WI38 (cell line): ENCODE measurements at regions not wholly inside any gene's neighbourhood (a gene's known extent, or its start where the extent isn't known, plus 50 kb on each side); places are given as distances from the start of the nearest gene placed in this dataset.
"Not testable (repeated sequence)": the region's sequence is repeated elsewhere in the genome, so short reads cannot be mapped to it uniquely, and the experiment has no call there.

ENCODE experiments used
- H3K4me3 ChIP-seq: 2 replicates; pipeline ENCODE4 v1.5.1; 2011; ENCODE audit warnings: low read depth, mild to moderate bottlenecking, control low read depth, low read length
- CTCF ChIP-seq: IDR thresholded peaks from 2 replicates; pipeline ENCODE4 v1.5.1; 2012; ENCODE audit warnings: low read depth, mild to moderate bottlenecking, control low read depth, low read length

DNA sequence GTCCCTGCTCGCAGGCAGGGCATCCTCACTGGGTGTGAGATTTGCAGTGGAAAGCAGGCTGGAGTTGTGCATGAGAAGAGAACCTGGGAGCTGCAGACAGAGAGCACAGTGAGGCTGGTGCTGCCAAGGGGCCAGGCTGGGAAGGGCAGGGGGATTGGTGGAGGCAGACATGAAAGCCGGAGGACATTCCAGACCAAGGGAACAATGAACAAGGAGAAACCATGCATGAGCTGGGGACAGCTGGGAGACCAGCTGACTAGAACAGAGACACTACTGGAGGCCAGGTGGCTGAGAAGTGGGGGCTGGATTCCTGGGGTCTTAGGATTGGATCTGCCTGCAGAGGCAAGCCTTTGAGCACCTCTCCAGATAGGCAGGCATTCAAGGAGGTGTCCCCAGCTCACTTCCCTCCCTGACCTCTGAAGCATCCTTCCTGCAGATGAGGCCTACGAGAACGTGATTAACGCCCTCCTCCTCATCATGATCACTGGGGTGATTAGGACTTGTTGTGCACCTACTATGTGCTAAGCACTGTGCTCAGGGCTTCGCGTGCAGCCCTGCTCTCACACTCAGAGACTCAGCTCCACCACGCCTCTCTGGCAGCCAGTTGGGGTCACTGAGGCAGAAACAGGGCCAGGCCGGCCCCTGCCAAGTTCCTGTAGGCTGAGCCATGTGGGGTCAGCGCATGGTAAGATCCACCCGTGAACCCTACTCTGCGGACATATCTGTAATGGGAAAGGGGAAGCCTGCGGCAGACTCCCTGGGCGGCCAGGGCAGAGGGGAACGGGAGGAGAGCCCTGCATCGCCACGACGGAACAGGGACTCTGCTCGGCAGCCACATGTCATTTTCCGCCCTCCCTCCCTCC is 74.8 kb upstream of the SLC66A3 start:
- H3K4me3 ChIP-seq: no peak overlapping the region
- TF ChIP-seq CTCF: no peak

GRCh38 chr2:11082880-11083279 is 72.4 kb upstream of the SLC66A3 start:
- no peak for TF ChIP-seq CTCF
- no peak overlapping the region for H3K4me3 ChIP-seq

DNA sequence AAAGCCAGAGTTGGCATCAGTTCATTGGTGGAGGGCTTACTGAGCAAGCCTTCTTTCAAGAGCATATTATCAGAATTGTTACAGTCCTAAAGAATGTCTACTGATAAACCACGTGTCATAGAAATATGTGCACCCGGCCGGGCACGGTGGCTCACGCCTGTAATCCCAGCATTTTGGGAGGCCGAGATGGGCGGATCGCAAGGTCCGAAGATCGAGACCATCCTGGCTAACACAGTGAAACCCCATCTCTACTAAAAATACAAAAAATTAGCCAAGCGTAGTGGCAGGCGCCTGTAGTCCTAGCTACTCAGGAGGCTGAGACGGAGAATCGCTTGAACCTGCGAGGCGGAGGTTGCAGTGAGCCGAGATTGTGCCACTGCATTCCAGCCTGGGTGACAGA is 66.4 kb upstream of the SLC66A3 start:
- H3K4me3 ChIP-seq: not testable (repeated sequence)

DNA sequence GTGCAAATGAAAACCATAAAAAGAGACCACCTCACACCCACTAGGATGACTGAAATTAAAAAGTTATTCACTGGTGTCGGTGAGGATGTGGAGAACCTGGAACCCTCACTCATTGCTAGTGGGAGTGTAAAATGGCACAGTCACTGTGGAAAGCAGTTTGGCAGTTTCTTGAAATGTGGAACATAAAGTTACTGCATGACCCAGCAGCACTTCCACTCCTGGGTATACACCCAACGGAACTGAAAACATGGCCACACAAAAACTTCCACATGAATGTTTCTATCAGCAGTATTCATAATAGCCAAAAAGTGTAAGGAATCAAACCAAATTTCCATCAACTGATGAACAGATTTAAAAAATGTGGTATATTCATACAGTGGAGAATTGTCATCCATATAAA is 65.1 kb upstream of the SLC66A3 start:
- no peak overlapping the region for H3K4me3 ChIP-seq
- no peak for TF ChIP-seq CTCF

DNA sequence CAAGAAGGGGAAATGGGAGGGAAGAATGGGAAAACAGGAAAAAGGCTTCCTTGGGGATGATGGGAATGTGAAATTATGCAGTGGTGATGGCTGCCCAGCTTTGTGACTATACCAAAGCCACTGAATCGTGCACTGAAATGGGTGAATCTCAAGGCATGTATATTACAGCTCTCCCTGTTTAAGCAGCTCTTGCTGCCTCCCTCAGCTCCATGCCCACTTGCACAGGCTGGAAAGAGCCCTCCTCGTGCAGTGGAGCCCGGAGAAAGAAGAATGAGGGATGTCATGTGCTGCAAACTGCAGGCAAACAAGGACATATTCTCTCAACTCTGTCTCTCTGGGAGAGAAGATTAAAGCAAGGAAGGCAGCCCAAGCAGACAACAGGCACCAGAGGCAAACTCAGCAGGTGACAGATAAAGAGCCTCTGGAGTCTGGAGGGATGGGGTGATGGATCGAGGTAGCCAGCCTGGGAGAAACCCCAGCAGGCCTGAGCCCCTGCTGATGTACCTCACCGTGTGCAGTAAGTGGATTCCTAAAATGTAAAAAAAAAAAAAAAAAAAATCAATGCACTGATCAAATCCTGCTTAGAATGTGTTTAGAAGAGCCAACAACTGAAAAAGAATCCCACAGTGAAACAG is 62.4 kb upstream of the SLC66A3 start:
- no peak for TF ChIP-seq CTCF
- no peak overlapping the region for H3K4me3 ChIP-seq

DNA sequence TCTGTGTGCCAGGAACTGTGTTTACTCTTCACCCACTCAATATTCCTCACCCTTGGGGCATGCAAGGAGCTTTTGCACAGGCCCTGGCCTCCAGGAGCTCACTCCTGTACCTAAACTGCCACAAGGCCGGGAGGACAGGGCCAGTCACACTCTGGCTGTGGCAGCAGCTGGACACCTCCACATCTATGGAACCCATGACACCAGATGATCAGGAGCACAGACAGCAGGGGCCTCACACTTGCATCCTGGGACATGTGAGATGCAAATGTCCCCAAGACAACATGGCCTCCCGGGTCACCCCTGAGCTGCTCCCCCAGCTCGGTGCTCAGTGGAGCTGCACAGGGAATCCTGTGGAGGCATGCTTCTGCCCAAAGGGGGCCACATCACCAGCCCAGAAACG is 61.8 kb upstream of the SLC66A3 start:
- no peak overlapping the region for H3K4me3 ChIP-seq
- TF ChIP-seq CTCF: no peak

DNA sequence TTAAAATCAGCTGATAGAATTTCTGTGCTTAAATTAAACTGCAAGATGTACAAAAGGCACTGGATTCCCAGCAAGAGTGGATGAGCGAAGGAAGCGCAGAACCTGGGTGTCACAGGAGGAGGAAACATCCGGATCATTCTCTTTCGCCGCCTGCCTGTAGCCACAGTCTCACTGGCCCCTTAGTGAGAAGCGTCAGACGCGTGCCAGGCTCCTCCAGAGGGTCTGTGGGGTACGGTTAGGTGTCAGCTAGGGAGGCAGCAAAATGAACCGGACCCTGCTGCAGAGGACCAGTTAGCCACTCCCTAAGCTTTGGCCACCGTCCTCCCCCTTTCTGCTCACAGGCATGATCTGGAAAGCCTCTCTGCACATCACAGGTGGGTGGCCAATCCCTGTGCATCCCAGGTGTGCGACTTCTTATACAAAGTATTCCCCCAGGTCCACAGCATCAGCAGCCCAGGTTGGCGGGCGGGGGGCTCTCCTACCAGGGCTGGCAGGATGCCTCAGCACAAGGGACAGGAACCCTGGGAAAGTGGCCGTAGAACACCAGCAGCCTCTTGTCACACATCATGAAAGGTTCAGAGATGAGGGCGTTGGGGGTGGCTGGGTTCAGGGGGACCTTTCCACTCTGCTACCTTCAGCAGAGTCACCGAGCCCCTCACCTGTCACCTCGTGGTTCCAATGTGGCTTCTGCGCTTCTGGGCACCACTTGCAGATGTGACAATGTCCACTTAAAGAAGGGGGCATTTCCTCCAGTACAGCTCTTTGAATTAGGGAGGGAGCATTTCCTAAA is 61.1 kb upstream of the SLC66A3 start:
- TF ChIP-seq CTCF: no peak
- no peak overlapping the region for H3K4me3 ChIP-seq
